HG03097 (cell line): ENCODE measurements at regions not wholly inside any gene's neighbourhood (a gene's known extent, or its start where the extent isn't known, plus 50 kb on each side); places are given as distances from the start of the nearest gene placed in this dataset.
"Not testable (repeated sequence)": the region's sequence is repeated elsewhere in the genome, so short reads cannot be mapped to it uniquely, and the experiment has no call there.

Source experiments
- ATAC-seq: cut with Tn5 transposase; IDR thresholded peaks from one replicate; pipeline ENCODE4 v1.9.1; 2021; ENCODE audit not compliant: unreplicated experiment, low FRiP score

- ATAC-seq: no peak
These were observed 93.2 kb upstream of the TNFSF4 start for GRCh38 chr1:173300061-173301044.

- no peak for ATAC-seq
These were observed 94.4 kb upstream of the TNFSF4 start for GRCh38 chr1:173301507-173301906.

- no peak for ATAC-seq
These were observed 95.2 kb upstream of the TNFSF4 start for GRCh38 chr1:173302366-173302765.

- ATAC-seq: no peak
These were observed 96.0 kb upstream of the TNFSF4 start for GRCh38 chr1:173302890-173303829.

GRCh38 chr1:173303984-173304383 is 96.9 kb upstream of the TNFSF4 start:
- ATAC-seq: no peak

- ATAC-seq: no peak
These were observed 97.5 kb upstream of the TNFSF4 start for GRCh38 chr1:173304529-173305227.

- no peak for ATAC-seq
These were observed 100.7 kb upstream of the TNFSF4 start for GRCh38 chr1:173307845-173308244.

GRCh38 chr1:173314656-173315055 is 107.5 kb upstream of the TNFSF4 start:
- ATAC-seq: no peak

- no peak for ATAC-seq
These were observed 108.2 kb upstream of the TNFSF4 start for GRCh38 chr1:173315296-173315695.

GRCh38 chr1:173318788-173319187 is 111.7 kb upstream of the TNFSF4 start:
- no peak for ATAC-seq

GRCh38 chr1:173324352-173324751 is 117.2 kb upstream of the TNFSF4 start:
- ATAC-seq: not testable (repeated sequence)

- ATAC-seq: not testable (repeated sequence)
These were observed 120.9 kb upstream of the TNFSF4 start for GRCh38 chr1:173327987-173328386.

GRCh38 chr1:173328961-173329360 is 121.8 kb upstream of the TNFSF4 start:
- no peak for ATAC-seq

GRCh38 chr1:173329726-173330125 is 122.6 kb upstream of the TNFSF4 start:
- no peak for ATAC-seq

GRCh38 chr1:173330149-173330951 is 123.2 kb upstream of the TNFSF4 start:
- ATAC-seq: no peak

- not testable (repeated sequence) for ATAC-seq
These were observed 123.9 kb upstream of the TNFSF4 start for GRCh38 chr1:173330952-173331548.

GRCh38 chr1:173332026-173332425 is 124.9 kb upstream of the TNFSF4 start:
- ATAC-seq: no peak

- no peak for ATAC-seq
These were observed 126.5 kb upstream of the TNFSF4 start for GRCh38 chr1:173333581-173333980.

GRCh38 chr1:173337126-173337525 is 130.0 kb upstream of the TNFSF4 start:
- no peak for ATAC-seq
